Stimulated activated naive CD8-positive, alpha-beta T cell treated with anti-CD3 and anti-CD28 coated beads, Interleukin-15, amount 100 ng/mL, for 72 hours (primary cell): ENCODE measurements at regions not wholly inside any gene's neighbourhood (a gene's known extent, or its start where the extent isn't known, plus 50 kb on each side); places are given as distances from the start of the nearest gene placed in this dataset.

ENCODE experiments used
- ATAC-seq: fragments of 150-1000 bp; cut with Tn5 transposase; 2 replicates; pipeline ENCODE4 v1.10.0; 2021; ENCODE audit warnings: mild to moderate bottlenecking, moderate library complexity
- DNase-seq, 2 donors: peaks; one replicate each; pipeline ENCODE4 v3.0.0; 2021 to 2022
- H3K27ac Mint-ChIP-seq, 2 donors: one replicate each; pipeline ENCODE4 v1.8.0; 2022; ENCODE audit warnings: mild to moderate bottlenecking in 2 of 2, mixed read lengths in 2 of 2, moderate library complexity in 2 of 2
- H3K27me3 Mint-ChIP-seq: one replicate; pipeline ENCODE4 v1.8.0; 2022; ENCODE audit warnings: mixed read lengths
- H3K4me1 Mint-ChIP-seq: one replicate; pipeline ENCODE4 v1.8.0; 2022; ENCODE audit warnings: mild to moderate bottlenecking, mixed read lengths
- H3K4me3 Mint-ChIP-seq, 2 donors: one replicate each; pipeline ENCODE4 v1.8.0; 2022; ENCODE audit warnings: mild to moderate bottlenecking in 2 of 2, mixed read lengths in 2 of 2, moderate library complexity in 1 of 2
- H3K9me3 Mint-ChIP-seq, 2 donors: one replicate each; pipeline ENCODE4 v1.8.0; 2022; ENCODE audit warnings: mixed read lengths in 2 of 2

DNA sequence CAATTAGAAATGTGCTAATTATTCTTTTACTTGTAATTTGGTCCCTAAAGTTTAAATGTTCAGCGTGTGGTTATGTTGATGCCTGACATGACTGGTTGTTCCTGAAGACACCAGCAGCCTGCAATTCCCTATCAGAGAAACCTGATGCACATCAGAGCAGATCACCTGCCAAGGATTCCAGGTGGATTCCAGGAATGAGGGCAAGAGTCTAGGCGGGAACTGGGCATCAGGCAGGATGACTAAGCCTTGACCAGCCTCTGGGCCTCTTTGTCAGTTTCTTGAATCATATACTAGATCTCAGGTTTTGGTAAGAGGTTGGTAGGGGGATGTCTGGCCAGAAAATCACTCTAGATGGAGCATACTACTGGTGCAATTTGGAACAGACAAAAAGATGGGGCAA is 130.7 kb upstream of the TNR start:
- DNase-seq (no peak), ATAC-seq (no peak)
- peaks cover 23% of the 10 kb centered on the region for H3K27me3 Mint-ChIP-seq
- no peak overlapping the region for H3K4me3 Mint-ChIP-seq
- no peaks in the 10 kb centered on the region for H3K4me1 Mint-ChIP-seq
- H3K9me3 Mint-ChIP-seq = no peaks in the 10 kb centered on the region
- H3K27ac Mint-ChIP-seq = no peak overlapping the region

DNA sequence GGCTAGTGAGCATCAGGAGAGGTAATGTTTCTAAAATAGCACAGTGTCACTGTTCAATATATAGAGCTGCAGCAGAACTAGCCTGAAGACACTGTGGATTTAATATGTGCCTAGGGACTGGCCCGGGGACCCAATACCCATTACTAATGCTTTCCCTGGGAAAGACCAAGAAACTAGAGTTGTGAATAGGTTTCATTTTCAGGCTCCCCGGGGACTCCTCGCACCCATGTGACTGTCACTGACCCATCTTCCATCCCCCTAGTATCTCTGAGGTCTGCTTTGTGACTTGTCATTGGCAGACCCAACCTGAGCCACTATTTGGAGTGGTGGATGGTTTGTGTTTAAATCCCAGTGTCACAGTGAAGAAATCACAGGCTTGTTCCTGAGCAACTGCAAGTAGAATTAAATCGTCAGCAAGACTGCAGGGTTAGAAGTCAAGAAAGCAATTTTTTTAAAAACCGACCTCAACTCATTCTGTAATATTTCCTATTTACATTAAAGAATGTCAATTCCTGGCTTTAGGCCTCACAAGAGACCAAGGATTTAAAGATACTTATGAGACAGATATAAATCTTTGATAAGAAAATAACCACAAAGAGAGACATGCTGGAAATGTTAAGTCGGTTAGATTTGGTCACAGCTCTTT is 130.0 kb upstream of the TNR start:
- ATAC-seq (no peak), DNase-seq (no peak)
- Mint-ChIP-seq H3K9me3 (no peaks in the 10 kb centered on the region), H3K4me1 (no peaks in the 10 kb centered on the region), H3K27me3 (peaks cover 23% of the 10 kb centered on the region), H3K27ac (no peak overlapping the region), H3K4me3 (no peak overlapping the region)

DNA sequence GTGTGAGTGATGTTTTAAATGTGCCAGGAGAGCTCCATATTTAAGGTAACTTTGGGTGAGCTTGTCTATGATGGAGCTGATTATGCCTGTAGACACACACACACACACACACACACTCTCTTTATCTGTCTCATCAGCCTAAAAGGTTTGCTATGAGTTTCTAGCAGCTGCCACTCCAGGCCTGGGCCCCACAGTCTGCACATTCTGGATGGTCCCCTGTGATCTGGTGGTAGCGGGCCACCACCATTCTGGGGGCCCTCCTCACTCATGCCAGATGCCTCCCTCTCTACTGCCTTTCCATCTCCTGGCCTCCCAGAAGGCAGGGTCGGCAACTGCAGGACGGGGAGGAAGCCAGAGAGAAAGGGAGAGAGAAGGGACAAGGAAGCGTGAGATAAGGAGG is 129.2 kb upstream of the TNR start:
- Mint-ChIP-seq H3K4me1 (no peaks in the 10 kb centered on the region), H3K4me3 (no peak overlapping the region), H3K9me3 (no peaks in the 10 kb centered on the region), H3K27ac (no peak overlapping the region), H3K27me3 (peaks cover 23% of the 10 kb centered on the region)
- DNase-seq (no peak), ATAC-seq (no peak)

DNA sequence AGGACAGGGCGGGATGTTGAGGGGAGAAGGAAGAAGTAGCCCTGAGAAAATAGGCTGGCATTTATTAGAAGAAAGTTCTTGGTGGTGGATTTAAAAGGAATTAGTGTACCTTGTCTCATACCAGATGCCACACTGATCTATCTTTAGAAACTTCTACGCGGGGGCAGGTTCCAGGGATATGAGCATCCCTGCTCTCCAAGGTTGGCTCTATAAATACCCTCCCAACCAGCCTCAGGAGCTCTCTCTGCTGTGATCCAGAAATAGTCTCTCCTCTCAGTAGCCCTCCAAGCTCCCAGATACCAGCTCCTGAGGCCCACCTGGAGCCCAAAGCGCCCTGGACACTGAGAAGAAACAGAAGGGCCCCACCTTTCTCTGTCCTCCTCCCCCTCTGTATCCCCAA is 128.3 kb upstream of the TNR start:
- H3K27me3 Mint-ChIP-seq = peaks cover 23% of the 10 kb centered on the region
- no peak overlapping the region for H3K27ac Mint-ChIP-seq
- no peak for ATAC-seq
- DNase-seq = no peak
- no peak overlapping the region for H3K4me3 Mint-ChIP-seq
- H3K9me3 Mint-ChIP-seq = no peaks in the 10 kb centered on the region
- H3K4me1 Mint-ChIP-seq = no peaks in the 10 kb centered on the region

DNA sequence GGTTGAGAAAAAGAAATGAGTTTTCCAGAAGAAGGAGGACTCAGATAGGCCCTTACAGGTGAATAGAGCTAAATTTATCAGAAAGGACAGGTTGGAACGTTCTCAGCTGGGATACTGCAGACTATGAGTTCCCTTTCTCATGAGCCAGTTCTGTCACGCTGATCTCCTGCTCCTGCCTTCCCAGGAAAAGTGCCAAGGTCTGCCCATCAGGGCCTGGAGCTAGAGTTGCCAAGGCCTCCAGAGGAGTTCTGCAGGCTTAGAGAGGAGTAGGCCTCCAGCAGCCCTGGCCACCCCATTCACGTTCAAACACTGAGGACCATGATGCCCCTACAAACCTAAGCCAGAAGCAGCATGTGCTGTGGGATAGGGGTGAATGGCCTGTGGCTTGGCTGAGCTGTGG is 126.8 kb upstream of the TNR start:
- H3K4me3 Mint-ChIP-seq = no peak overlapping the region
- no peak for ATAC-seq
- peaks cover 11% of the 10 kb centered on the region for H3K27me3 Mint-ChIP-seq
- no peak for DNase-seq
- H3K9me3 Mint-ChIP-seq = no peaks in the 10 kb centered on the region
- no peaks in the 10 kb centered on the region for H3K4me1 Mint-ChIP-seq
- H3K27ac Mint-ChIP-seq = no peak overlapping the region

DNA sequence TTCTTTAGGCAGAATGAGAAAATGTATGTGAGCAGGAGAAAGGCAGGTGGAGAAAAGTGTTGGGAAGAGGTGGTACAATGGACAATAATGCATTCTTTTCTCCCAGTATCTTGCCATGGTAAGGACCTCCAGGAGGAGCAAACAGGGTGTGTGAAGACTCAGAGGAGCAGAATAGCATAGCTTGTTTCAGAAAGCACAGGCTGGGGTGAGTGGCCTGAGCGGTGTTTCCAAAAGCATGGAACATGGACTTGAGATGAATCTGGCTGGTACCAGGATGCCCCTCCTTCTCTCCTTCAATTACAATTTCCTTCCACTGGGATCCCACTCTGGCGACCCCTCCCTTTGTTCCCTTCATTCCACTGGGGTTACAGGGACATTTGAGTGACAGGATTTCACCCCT is 123.4 kb upstream of the TNR start:
- Mint-ChIP-seq H3K27me3 (peaks cover 10% of the 10 kb centered on the region), H3K4me1 (no peaks in the 10 kb centered on the region), H3K4me3 (no peak overlapping the region), H3K9me3 (no peaks in the 10 kb centered on the region), H3K27ac (peak overlapping the region in 1 of 2 donors; percentile 10)
- no peak for ATAC-seq
- no peak for DNase-seq

DNA sequence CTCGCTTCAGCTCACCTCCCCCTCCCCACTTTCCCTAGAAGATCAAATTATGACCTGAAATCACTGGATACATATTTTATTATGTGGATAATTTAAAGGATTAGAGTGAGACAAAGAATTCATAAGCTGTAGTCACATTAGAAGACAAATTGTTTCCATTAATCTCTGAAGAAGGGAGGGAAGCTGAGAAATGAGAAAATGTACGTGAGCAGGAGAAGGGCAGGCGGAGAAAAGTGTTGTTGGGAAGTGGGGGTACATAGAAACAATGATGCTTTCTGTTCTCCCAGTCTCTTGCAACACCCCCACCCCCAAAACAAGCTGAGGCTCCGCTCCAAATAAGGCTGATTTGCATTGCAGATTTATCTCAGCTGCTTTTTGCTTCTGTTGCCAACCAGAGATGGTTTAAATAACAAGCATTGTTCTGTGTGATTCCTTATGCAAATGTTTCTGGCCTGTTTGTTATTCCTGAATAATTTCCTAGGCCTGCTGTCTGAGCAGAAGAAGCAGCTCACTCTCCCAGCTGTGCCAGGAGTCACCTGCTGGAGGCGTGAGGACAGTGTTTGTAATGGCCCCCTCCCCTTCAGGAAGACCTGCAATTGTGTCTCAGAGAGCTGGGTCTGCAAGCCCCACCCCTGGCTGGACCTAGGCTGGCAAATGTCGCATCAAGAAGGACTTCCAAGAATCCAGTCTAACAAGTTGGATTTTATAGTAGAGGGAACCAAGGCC is 121.8 kb upstream of the TNR start:
- H3K27ac Mint-ChIP-seq = no peak overlapping the region
- H3K27me3 Mint-ChIP-seq = peaks cover 9% of the 10 kb centered on the region

DNA sequence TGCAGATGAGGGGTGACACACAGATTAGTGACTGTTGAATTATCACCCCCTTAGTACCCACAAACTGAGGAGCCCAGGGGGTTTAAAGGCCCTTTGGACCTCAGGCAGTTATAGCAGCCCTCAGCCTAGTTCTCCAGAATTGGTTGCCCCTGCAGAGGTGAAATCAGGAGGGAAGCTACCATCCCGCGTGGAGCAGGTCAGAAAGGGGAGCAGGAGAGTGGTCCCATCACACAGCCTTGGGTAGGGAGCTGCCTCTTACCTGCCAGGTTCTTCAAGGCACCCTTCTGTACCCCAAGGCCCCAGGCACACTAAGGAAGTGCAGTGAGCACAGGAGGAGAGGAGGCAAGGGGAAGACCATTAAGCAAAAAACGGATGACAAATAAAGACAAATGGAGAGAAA is 121.2 kb upstream of the TNR start:
- Mint-ChIP-seq H3K4me1 (no peaks in the 10 kb centered on the region), H3K9me3 (no peaks in the 10 kb centered on the region), H3K4me3 (no peak overlapping the region), H3K27me3 (peaks cover 12% of the 10 kb centered on the region), H3K27ac (no peak overlapping the region)
- ATAC-seq (no peak), DNase-seq (no peak)

More for the DNA sequence above, 121.8 kb upstream of the TNR start:
- H3K4me1 Mint-ChIP-seq = no peaks in the 10 kb centered on the region
- DNase-seq = no peak
- H3K9me3 Mint-ChIP-seq = no peaks in the 10 kb centered on the region
- ATAC-seq = no peak
- no peak overlapping the region for H3K4me3 Mint-ChIP-seq

DNA sequence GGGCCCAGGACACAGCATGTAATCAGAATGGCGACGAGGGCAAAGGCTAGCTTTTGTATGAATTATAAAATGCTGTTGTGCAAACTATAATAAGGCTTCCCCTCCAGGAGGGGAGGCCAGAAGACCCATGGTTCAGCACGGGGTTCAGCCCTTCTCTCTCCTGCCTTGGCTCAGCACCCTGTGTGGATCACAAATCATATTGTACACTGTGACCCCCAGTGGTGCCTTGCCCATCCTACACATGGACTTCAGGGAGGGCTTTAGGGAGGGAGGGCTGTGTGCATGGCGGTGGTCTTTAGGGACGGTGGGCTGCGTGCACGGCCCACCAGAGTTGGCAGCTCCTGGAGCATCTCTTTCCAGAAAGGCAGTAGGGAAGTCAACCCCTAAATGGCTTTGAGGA is 120.8 kb upstream of the TNR start:
- peaks cover 16% of the 10 kb centered on the region for H3K27me3 Mint-ChIP-seq
- no peak overlapping the region for H3K27ac Mint-ChIP-seq
- H3K4me3 Mint-ChIP-seq = no peak overlapping the region
- H3K4me1 Mint-ChIP-seq = no peaks in the 10 kb centered on the region
- DNase-seq (no peak), ATAC-seq (peak; percentile 15)
- no peaks in the 10 kb centered on the region for H3K9me3 Mint-ChIP-seq

DNA sequence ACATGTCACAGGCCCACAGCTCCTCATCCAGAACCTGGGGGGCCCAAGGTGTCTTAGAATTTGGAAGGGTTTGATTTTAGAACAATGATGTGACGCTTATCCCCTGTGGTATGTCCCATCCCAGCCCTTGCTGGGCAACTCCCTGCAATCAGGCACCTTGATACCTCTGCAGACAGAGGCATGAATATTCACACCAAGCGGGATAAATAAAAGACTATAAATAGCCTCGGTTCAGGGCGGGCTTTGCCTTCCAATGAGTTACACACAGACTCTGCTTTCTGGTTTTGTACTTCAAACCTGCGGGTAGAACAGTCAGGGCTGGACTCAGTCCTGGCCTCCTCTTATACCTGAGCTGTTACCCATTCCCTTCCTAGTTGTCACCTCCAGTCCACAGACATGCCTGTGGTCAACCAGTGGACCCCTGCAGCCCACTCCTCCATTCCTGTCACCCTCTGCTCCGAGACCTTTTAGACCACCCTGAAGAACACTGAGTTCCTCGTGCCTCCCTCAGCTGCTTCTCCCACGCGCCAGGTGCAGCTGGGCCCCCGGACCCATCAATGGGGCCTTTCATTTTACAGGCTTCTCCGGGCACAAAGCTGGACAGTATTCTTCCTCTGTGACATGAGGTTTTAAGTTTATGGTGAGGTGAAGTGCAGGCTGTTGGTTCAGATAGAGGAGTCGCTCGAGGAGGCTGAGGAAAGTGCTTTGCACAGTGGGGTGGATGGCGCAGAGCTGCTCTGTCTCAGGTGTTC is 120.1 kb upstream of the TNR start:
- ATAC-seq = peak; percentile 8
- Mint-ChIP-seq H3K4me3 (no peak overlapping the region), H3K27me3 (peaks cover 23% of the 10 kb centered on the region), H3K9me3 (no peaks in the 10 kb centered on the region), H3K27ac (no peak overlapping the region), H3K4me1 (no peaks in the 10 kb centered on the region)
- no peak for DNase-seq

DNA sequence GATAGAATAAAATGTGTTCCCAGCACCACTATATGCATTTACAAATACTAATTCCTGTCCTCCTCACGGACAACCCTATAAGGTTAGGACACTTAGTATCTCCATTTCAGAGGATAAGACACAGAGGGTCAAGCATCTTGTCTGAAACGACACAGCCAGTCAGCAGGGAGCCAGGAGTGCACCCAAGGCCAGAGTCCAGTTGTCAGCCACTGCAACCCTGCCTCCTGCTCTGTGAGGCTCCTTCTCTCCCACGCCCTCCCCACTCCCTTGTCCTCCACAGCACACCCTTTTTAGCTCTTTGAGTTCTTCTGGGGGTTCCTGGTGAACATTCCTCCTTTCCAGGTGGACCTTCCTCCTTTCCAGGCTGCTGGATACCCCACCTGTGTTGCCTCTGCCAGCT is 119.0 kb upstream of the TNR start:
- Mint-ChIP-seq H3K4me3 (no peak overlapping the region), H3K27ac (no peak overlapping the region), H3K4me1 (no peaks in the 10 kb centered on the region), H3K9me3 (no peaks in the 10 kb centered on the region), H3K27me3 (peaks cover 33% of the 10 kb centered on the region)
- ATAC-seq (no peak), DNase-seq (no peak)

DNA sequence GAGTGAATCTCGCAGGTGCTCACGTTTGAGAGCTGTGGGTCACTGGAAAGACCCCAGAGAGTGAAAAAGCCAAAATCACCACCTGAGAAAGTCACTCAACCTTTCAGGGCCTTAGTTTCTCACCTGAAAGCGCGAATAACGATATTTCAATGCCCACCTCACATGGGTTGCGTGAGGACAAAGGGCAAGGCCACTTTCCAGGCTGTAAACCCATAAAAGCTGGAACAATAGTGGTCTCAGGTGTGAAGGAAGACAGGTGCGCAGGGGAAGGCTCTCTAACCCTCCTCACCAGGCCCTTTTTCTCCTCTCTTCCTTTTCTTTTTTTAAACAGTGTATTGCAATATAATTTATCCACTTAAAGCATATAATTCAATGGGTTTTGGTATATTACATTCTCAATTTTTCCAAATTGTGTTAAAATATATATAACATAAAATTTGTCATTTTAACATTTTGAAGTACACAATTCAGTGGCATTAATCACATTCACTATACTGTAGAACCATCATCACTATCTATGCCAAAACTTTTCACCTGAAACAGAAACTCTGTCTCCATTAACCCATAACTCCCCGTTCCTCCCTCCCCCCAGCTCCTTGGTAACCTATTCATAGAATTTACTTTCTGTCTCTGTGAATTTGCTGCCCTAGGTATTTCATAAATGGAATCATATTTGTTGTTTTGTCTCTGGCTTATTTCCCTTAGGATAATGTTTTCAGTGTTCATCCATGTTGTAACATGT is 118.4 kb upstream of the TNR start:
- H3K9me3 Mint-ChIP-seq = no peaks in the 10 kb centered on the region
- H3K4me3 Mint-ChIP-seq = no peak overlapping the region
- no peak overlapping the region for H3K27ac Mint-ChIP-seq
- no peak for ATAC-seq
- peaks cover 38% of the 10 kb centered on the region for H3K27me3 Mint-ChIP-seq
- no peak for DNase-seq
- no peaks in the 10 kb centered on the region for H3K4me1 Mint-ChIP-seq

DNA sequence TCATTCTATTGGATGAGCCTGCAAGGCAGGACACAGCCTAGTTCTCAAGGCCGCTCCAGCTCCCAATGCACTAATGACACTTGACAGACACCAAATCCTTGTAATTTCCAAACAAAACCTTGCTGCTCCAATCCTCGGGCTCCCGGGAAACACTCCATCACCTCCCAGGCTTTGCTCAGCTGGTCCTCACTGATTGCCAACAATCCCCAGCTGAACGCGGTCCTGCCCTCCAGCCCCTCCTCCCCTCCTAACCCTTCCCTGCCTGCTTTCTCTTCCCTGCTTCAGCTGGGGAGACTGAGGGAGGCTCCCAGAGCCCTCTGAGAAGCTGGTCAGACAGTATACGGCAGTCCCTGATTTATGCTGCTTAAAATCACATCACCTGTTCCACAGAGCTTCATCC is 114.4 kb upstream of the TNR start:
- H3K27me3 Mint-ChIP-seq = peaks cover 41% of the 10 kb centered on the region
- no peaks in the 10 kb centered on the region for H3K4me1 Mint-ChIP-seq
- ATAC-seq = no peak
- H3K9me3 Mint-ChIP-seq = no peaks in the 10 kb centered on the region
- no peak for DNase-seq
- no peak overlapping the region for H3K4me3 Mint-ChIP-seq
- no peak overlapping the region for H3K27ac Mint-ChIP-seq

DNA sequence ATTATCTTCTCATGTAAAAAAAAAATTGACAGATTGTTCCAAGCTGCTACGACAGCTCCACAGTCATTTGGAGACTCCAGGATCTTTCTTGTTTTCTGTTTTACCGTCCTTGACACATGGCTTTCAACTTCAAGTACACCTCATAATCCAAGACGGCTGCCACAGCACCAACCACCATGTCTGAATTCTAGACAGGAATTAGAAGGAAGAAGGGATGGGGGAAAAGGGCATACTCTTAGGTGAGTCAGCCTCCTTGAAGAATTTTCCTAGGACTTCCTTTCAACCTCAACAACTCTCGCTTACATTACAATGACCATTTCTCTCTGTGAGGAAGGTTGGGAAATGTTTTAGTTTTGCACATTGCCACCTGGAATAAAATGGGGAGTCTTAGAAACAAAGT is 110.3 kb upstream of the TNR start:
- DNase-seq = no peak
- Mint-ChIP-seq H3K4me3 (no peak overlapping the region), H3K9me3 (no peaks in the 10 kb centered on the region), H3K27me3 (peaks cover 29% of the 10 kb centered on the region), H3K27ac (no peak overlapping the region), H3K4me1 (no peaks in the 10 kb centered on the region)
- ATAC-seq = no peak

DNA sequence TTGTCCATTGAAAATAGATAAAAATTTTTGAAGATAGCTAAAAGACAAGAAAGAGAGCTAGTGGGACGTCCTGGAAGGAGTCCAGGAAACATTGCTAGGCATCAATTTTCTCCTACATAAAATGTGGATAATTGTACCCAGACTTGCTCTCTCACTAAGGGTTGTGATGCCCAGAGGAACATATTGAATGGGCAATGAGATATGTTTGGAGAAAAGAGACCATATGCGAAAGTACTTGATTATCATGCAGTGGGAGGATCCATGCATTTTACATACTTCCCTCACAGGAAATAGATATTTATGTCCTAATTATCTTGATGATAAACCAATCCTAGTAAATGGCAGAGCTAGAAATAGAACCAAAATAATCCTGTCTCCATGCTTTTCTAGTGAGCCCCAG is 108.4 kb upstream of the TNR start:
- peaks cover 18% of the 10 kb centered on the region for H3K27me3 Mint-ChIP-seq
- DNase-seq = no peak
- H3K27ac Mint-ChIP-seq = no peak overlapping the region
- H3K4me1 Mint-ChIP-seq = no peaks in the 10 kb centered on the region
- H3K4me3 Mint-ChIP-seq = no peak overlapping the region
- no peaks in the 10 kb centered on the region for H3K9me3 Mint-ChIP-seq
- ATAC-seq = no peak

DNA sequence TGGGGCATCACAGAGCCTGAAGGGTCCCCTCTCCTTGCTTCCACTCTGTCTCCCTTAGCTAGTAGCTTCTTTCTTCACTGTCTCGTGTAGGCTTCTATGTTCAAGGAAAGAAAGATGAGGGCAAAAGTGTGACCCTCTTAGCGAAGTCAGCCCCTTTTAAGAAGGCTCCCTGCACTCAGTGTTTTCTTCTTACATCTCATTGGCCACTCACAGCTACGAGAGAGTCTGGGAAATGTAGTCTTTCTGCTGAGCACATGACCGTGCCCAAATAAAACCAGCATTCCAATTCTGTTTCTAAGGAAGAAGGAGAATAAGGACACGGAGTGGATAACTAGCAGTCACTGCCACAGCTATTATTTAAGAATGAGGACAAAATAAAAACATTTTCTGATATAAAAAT is 104.9 kb upstream of the TNR start:
- H3K9me3 Mint-ChIP-seq = peaks cover 0 to 7% of the 10 kb centered on the region in 2 donors
- H3K27ac Mint-ChIP-seq = no peak overlapping the region
- peaks cover 18% of the 10 kb centered on the region for H3K27me3 Mint-ChIP-seq
- no peak for DNase-seq
- H3K4me3 Mint-ChIP-seq = no peak overlapping the region
- no peaks in the 10 kb centered on the region for H3K4me1 Mint-ChIP-seq
- no peak for ATAC-seq
